ENCODE measurements at regions not wholly inside any gene's neighbourhood (a gene's known extent, or its start where the extent isn't known, plus 50 kb on each side); places are given as distances from the start of the nearest gene placed in this dataset.
"Not testable (repeated sequence)": the region's sequence is repeated elsewhere in the genome, so short reads cannot be mapped to it uniquely, and the experiment has no call there.

DNA sequence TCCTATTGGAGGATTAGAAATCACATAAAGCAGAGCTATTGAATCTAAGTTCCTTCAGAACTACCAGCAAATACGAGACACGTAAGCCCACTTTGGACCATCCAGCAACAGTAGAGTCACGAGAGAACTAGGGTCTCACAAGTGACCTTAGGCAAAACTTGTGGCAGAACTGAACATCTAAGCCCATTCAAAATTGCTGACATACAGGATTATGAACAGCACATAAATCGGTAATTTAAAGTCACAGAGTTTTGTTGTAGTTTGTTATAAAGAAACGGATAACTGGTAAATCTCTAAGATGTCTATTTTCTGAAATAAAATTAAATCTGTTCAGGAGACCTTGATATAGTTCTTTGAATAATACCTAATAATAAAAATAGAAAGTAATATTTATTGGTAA, 1366.0 kb downstream of the NCAM2 start:
- no peak for TF ChIP-seq NFRKB (IDR thresholded peaks at IDR 0.05)
- no peak for TF ChIP-seq FOXA1 (IDR thresholded peaks at IDR 0.05)
- no peak for TF ChIP-seq TARDBP (IDR thresholded peaks at IDR 0.05)
- TF ChIP-seq, protein P1, sequence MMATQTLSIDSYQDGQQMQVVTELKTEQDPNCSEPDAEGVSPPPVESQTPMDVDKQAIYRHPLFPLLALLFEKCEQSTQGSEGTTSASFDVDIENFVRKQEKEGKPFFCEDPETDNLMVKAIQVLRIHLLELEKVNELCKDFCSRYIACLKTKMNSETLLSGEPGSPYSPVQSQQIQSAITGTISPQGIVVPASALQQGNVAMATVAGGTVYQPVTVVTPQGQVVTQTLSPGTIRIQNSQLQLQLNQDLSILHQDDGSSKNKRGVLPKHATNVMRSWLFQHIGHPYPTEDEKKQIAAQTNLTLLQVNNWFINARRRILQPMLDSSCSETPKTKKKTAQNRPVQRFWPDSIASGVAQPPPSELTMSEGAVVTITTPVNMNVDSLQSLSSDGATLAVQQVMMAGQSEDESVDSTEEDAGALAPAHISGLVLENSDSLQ (IDR thresholded peaks at IDR 0.05), result no peak
- TF ChIP-seq CTBP1 (IDR thresholded peaks at IDR 0.05; ENCODE audit: borderline replicate concordance), result no peak
- TF ChIP-seq ARNT (IDR thresholded peaks at IDR 0.05), result no peak
- no peak for TF ChIP-seq L3MBTL2 (conservative IDR thresholded peaks at IDR 0.05)
- no peak for TF ChIP-seq SP1 (IDR thresholded peaks at IDR 0.05)
- TF ChIP-seq FOXM1 (IDR thresholded peaks at IDR 0.05; ENCODE audit: borderline replicate concordance), result no peak
- no peak for TF ChIP-seq SUZ12 (IDR thresholded peaks at IDR 0.05)
- no peak for TF ChIP-seq ELF4 (IDR thresholded peaks at IDR 0.05)
- no peak for TF ChIP-seq BHLHE40 (IDR thresholded peaks at IDR 0.05; ENCODE audit: borderline replicate concordance)
- POLR2A ChIA-PET, result no interaction called here
- DNase-seq (ENCODE audit: extremely low spot score), result no peak
- CTCF ChIA-PET, result no interaction called here

DNA sequence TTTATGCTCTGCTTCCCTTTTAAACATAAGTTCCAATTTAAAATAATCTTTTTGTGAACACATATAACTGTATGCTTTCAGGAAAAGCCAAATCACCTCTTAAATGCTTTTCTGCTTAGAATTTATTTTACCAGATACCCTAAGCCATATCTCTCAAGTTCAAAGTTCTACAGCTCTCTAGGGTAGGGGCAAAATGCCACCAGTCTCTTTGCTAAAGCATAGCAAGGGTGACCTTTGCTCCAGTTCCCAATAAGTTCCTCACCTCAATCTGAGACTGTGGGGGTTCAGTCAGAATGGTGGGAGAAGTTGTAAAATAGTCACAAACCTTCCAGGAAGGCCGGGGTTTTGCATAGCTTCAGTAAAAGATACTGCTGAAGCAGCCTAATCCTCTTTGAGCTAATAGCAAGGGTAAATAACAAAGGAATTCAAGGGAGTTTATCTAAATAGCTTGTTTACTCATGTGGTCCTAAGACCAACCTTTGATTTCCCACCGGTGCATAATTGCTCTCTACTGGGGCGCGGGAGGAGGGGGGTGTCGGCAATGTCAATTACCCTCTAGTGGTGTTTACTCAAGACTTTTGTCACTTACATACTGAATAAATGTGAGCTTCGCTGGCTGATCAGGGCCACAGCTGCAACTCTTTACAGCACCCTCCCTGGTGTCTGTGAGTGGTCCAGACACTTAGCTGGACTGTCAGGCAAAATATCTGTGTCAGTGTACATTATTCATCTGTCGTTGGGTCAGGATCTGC, 1376.2 kb downstream of the NCAM2 start:
- no peak for DNase-seq (ENCODE audit: extremely low spot score)
- no peak for TF ChIP-seq NFRKB (IDR thresholded peaks at IDR 0.05)
- TF ChIP-seq FOXM1 (IDR thresholded peaks at IDR 0.05; ENCODE audit: borderline replicate concordance), result no peak
- TF ChIP-seq SUZ12 (IDR thresholded peaks at IDR 0.05), result no peak
- no peak for TF ChIP-seq HDGF (IDR thresholded peaks at IDR 0.05; ENCODE audit: borderline replicate concordance)
- no peak for TF ChIP-seq L3MBTL2 (conservative IDR thresholded peaks at IDR 0.05)
- no peak for TF ChIP-seq TARDBP (IDR thresholded peaks at IDR 0.05)
- TF ChIP-seq ARNT (IDR thresholded peaks at IDR 0.05), result no peak
- no peak for TF ChIP-seq LEF1 (IDR thresholded peaks at IDR 0.05; ENCODE audit: borderline replicate concordance)
- TF ChIP-seq SP1 (IDR thresholded peaks at IDR 0.05), result no peak
- TF ChIP-seq, protein P1 (IDR thresholded peaks at IDR 0.05), result no peak
- TF ChIP-seq ZNF384 (IDR thresholded peaks at IDR 0.05), result no peak
- TF ChIP-seq FOXK2 (IDR thresholded peaks at IDR 0.05), result no peak
- POLR2A ChIA-PET, result no interaction called here
- CTCF ChIA-PET, result no interaction called here

DNA sequence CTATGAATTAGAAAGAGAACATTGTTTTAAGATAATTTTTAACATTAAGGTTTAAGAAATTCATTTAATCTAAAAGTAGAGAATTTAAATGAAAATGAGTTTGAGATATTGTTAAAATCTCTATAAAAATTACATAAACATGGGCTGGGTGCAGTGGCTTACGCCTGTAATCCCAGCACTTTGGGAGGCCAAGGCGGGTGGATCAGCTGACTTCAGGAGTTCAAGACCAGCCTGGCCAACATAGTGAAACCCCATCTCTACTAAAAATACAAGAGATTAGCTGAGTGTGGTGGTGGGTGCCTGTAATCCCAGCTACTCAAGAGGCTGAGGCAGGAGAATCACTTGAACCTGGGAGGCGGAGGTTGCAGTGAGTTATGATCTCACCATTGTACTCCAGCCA, 1379.6 kb downstream of the NCAM2 start:
- CTCF ChIA-PET; POLR2A ChIA-PET; DNase-seq (ENCODE audit: extremely low spot score): not testable (repeated sequence)

DNA sequence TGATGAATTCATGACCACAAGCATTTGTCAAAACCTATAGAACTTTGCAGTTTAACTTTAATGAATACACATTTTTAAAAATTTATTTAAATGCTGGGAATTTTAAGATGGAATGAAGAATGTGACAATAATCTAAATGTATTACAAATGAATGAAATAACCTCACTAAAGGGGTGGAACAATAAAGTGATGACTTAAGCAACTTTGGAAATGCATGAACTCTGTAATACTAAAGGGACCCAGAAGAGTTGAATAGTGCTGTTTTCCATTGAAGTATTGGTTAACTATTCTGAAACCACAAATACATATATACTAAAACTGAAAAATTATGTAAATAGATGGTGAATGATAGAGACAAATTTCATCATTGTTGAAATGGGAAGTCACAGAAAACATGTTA, 1395.1 kb downstream of the NCAM2 start:
- no peak for DNase-seq (ENCODE audit: extremely low spot score)
- POLR2A ChIA-PET, result no interaction called here
- TF ChIP-seq FOXA1 (IDR thresholded peaks at IDR 0.05) (no peak), ARNT (IDR thresholded peaks at IDR 0.05) (no peak), FOXM1 (IDR thresholded peaks at IDR 0.05; ENCODE audit: borderline replicate concordance) (no peak), ZNF384 (IDR thresholded peaks at IDR 0.05) (no peak), HDGF (IDR thresholded peaks at IDR 0.05; ENCODE audit: borderline replicate concordance) (no peak), NFRKB (IDR thresholded peaks at IDR 0.05) (no peak), BHLHE40 (IDR thresholded peaks at IDR 0.05; ENCODE audit: borderline replicate concordance) (no peak), FOXK2 (IDR thresholded peaks at IDR 0.05) (no peak)
- CTCF ChIA-PET, result no interaction called here

DNA sequence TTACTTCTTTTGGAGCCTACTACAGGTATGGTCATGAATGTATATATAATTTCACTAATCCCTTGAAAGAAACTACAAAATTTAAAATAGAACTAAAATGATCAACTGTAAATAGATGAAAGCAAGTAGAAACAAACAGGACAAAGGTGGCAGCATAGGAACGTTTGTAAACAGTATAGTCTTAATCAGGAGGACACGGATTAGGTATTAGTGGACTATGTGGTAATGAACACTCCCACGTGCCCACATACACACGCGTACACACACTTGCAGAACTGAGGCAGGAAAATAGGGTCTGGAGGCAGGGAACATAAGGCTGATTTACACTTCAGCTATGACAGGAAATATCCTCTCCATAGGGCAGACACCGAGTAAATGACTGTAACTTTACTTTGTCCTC, 1397.8 kb downstream of the NCAM2 start:
- TF ChIP-seq LEF1 (IDR thresholded peaks at IDR 0.05; ENCODE audit: borderline replicate concordance) (no peak), FOXA1 (IDR thresholded peaks at IDR 0.05) (no peak), ZNF384 (IDR thresholded peaks at IDR 0.05) (no peak), FOXK2 (IDR thresholded peaks at IDR 0.05) (no peak), ARNT (IDR thresholded peaks at IDR 0.05) (no peak), NFRKB (IDR thresholded peaks at IDR 0.05) (no peak), L3MBTL2 (conservative IDR thresholded peaks at IDR 0.05) (no peak), SP1 (IDR thresholded peaks at IDR 0.05) (no peak), ELF4 (IDR thresholded peaks at IDR 0.05) (no peak), TARDBP (IDR thresholded peaks at IDR 0.05) (no peak), BHLHE40 (IDR thresholded peaks at IDR 0.05; ENCODE audit: borderline replicate concordance) (no peak), FOXM1 (IDR thresholded peaks at IDR 0.05; ENCODE audit: borderline replicate concordance) (no peak), SUZ12 (IDR thresholded peaks at IDR 0.05) (no peak), HDGF (IDR thresholded peaks at IDR 0.05; ENCODE audit: borderline replicate concordance) (no peak), CTBP1 (IDR thresholded peaks at IDR 0.05; ENCODE audit: borderline replicate concordance) (no peak)
- TF ChIP-seq, protein P1 (IDR thresholded peaks at IDR 0.05), result no peak
- POLR2A ChIA-PET, result no interaction called here
- DNase-seq (ENCODE audit: extremely low spot score), result no peak
- CTCF ChIA-PET, result no interaction called here

DNA sequence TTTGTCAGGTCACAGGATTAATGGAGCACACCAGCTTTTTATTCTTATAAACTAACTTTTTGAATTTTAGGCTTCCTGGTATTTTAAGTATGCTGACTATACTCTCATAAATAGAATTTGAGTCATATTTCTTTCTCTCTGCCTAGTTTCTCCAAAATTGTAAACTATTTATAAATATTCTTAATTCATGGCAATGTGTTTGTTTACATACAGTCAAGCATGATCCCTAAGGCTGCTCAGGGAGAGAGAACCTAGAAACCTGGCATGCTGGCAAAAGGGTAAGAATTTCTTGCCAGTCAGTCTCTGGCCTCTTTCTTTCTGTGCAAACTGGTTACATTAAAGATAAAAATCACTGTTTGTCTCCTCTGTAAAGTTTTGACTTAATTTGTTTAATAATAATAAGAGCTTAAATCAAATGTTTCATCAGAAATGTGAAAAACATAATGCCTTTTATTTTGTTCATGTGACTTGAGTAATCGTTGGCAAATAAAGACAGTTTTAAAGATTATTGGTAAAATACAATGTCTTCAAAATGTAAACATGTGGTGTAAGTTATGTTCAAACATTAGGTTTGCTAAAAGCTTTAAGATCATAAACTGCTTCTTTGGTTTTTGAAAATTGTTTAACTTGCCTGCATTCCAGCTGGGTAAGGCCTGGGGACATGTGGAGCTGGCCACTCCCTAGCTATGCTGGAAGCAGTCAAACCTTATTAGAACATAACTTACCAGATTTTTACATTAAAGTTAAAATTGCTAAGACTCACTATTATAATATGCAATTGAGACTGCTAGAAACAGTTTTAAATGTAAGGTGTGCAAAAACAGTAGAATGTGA, 1401.7 kb downstream of the NCAM2 start:
- ChIA-PET CTCF (interaction anchor here (0.7 kb wide), 1 partner anchor 320 kb away, joined by 3 read pairs; no protein-coding TSS in a partner anchor), POLR2A (interaction anchor here (0.6 kb wide), 1 partner anchor 10 kb away, joined by 3 read pairs; no protein-coding TSS in a partner anchor)
- no peak for DNase-seq (ENCODE audit: extremely low spot score)
- TF ChIP-seq ZNF384 (IDR thresholded peaks at IDR 0.05) (no peak), TARDBP (IDR thresholded peaks at IDR 0.05) (no peak), ELF4 (IDR thresholded peaks at IDR 0.05) (no peak), ARNT (IDR thresholded peaks at IDR 0.05) (no peak), CTBP1 (IDR thresholded peaks at IDR 0.05; ENCODE audit: borderline replicate concordance) (no peak), FOXK2 (IDR thresholded peaks at IDR 0.05) (no peak), HDGF (IDR thresholded peaks at IDR 0.05; ENCODE audit: borderline replicate concordance) (no peak)
- TF ChIP-seq, protein P1 (IDR thresholded peaks at IDR 0.05), result no peak
